ENCODE measurements at regions not wholly inside any gene's neighbourhood (a gene's known extent, or its start where the extent isn't known, plus 50 kb on each side); places are given as distances from the start of the nearest gene placed in this dataset.

DNA sequence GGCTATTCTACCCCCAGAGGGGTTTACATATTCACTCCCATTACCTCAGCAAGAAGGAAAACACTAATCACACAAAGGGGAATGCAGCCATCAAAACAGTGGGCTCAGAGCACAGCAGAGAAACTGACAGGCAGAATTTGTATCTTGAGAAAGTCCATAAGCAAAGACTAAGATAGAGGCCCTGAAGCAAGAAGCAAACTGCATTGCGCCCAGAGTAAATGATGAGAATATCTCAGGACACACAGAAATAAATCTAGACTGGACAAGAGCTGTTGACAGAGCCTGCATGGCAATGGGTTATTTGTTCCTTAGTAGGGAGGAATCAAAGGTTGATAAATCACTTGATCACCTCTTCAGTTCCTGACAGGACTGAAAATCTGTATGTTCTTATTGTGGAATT, 440.7 kb upstream of the CELF2 start:
- no peak for DNase-seq (ENCODE audit: low read depth in 2 of 3, low spot score in 2 of 3)

- no peak for DNase-seq (ENCODE audit: low read depth in 2 of 3, low spot score in 2 of 3)
These were observed 438.0 kb upstream of the CELF2 start for GRCh38 chr10:10579709-10580108.

- DNase-seq (ENCODE audit: low read depth in 2 of 3, low spot score in 2 of 3) = no peak
These were observed 433.5 kb upstream of the CELF2 start for GRCh38 chr10:10584161-10584560.

DNA sequence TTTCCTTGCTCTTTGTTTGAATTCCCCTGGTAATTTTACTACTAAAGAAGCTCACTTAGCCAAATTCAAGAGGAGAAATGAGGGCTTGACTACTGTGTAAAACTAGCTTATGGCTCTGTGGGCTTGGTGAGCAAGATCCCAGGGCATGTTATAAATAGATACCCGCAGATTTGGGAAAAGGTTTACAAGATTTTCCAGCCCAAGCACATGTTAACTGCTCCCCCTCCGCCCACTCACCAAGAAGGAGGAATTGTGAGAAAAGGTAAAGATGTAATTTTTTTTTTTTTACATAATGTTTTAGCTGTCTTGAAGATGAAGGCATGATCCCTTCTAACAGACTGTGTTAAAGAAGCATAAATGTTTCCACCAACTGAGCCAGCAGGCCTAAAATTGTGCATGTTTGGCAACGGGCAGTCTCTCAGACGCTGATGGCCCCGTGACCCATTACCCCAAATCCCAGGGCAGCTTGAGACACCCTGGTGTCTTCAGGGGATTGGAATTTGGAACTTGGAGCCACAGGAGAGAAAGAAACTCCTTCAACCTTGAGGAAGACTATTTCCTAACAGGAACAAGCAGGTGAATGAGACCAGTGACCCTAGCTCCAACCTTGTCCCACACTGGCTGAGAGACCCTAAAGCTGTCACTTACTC, 429.8 kb upstream of the CELF2 start:
- DNase-seq (ENCODE audit: low read depth in 2 of 3, low spot score in 2 of 3) = no peak

DNA sequence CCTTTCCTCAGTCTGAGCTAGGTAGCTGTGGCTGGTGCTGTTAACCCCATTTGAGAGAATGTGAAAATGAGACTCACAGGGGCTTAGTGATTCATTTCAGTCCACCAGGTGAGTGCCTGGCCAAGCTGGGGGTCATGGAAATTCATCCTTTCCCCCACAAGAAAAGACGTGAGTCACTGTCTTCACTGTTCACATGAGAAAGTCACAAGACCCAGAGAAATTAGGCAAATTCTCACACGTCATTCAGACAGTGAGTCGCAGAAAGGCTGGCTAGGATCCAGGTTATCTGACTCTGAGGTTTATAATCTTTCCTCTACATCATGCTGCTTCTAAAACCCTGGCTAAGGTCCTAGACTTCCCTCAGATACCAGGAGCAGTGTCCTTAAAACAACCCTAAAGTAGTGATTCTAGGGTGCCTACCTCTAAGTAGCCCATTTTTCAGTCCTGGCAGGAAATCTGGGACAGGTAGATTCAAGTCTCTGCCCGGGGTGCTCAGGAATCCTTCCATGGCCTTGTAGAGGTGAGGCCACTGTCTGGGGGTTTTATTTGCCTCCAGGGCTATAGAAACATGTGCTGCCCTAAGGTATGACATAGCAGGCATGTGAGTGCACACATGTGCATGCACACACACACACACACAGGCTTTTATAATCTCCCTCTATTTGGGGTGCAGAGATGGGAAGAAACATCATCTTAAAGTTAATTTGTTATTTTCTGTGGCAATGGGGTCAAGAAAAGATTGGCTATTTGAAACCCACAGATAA, 427.9 kb upstream of the CELF2 start:
- DNase-seq (ENCODE audit: low read depth in 2 of 3, low spot score in 2 of 3) = no peak

- no peak for DNase-seq (ENCODE audit: low read depth in 2 of 3, low spot score in 2 of 3)
These were observed 425.8 kb upstream of the CELF2 start for GRCh38 chr10:10591715-10592341.

DNA sequence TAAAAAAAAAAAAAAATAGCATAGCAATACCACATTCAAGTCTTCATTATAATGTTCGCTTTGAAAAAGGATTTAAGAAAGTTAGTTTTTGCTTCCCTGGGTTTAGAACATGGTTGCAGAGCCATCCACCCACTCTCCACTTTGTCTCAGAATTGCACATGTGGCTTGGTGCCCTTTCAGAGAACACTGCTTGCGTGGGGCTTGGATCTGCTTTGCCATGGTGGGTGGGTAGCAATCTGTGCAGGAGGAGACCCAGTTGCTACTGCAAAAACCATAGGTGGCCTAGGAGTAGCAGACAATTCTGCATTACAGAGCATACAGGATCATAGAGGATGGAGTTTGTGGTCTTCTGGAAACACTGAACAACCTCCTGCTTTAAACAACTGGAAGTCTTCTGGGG, 421.4 kb upstream of the CELF2 start:
- DNase-seq (ENCODE audit: low read depth in 2 of 3, low spot score in 2 of 3) = no peak

DNA sequence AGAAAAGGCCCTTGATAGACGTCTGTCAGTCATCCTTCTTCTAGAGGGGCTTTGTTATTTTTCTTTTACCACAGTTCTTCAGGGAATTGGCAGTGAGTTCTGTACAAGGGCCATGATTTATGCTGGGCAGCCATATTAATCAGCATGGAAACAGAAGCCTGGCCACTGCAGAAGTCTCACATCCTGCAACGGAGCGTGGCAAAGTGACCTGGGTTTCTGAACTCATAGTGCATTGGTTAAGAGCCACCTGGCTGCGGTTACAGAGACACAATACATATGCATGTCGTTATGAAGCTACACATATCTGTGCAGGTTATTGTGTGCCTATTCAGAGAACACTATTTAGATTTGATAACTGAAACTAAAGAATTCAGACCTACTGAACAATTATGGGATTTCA, 419.4 kb upstream of the CELF2 start:
- no peak for DNase-seq (ENCODE audit: low read depth in 2 of 3, low spot score in 2 of 3)

DNA sequence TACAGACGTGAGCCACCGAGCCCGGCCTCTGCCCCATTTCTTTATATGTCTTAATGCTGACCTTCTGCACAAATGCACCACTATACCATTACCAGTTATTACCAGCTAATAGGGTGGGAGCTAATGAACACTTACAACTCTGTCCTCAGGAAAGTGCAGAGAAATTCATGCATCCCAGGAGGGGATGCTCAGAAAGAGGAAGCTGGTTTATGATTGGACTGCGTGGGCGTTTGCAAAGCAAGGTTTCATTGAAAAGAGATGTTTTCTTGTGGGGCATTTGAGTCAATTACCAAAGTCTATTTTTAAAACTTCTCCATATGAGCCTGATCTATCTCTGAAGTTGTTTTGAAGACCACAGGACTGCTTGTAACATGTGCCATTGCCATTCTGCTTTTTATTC, 417.7 kb upstream of the CELF2 start:
- DNase-seq (ENCODE audit: low read depth in 2 of 3, low spot score in 2 of 3) = no peak

- DNase-seq (ENCODE audit: low read depth in 2 of 3, low spot score in 2 of 3) = no peak
These were observed 412.1 kb upstream of the CELF2 start for GRCh38 chr10:10605551-10606081.

GRCh38 chr10:10609379-10609955, 408.2 kb upstream of the CELF2 start:
- no peak for DNase-seq (ENCODE audit: low read depth in 2 of 3, low spot score in 2 of 3)

- no peak for DNase-seq (ENCODE audit: low read depth in 2 of 3, low spot score in 2 of 3)
These were observed 407.5 kb upstream of the CELF2 start for GRCh38 chr10:10610171-10610570.

GRCh38 chr10:10612151-10612550, 405.5 kb upstream of the CELF2 start:
- DNase-seq (ENCODE audit: low read depth in 2 of 3, low spot score in 2 of 3) = no peak

DNA sequence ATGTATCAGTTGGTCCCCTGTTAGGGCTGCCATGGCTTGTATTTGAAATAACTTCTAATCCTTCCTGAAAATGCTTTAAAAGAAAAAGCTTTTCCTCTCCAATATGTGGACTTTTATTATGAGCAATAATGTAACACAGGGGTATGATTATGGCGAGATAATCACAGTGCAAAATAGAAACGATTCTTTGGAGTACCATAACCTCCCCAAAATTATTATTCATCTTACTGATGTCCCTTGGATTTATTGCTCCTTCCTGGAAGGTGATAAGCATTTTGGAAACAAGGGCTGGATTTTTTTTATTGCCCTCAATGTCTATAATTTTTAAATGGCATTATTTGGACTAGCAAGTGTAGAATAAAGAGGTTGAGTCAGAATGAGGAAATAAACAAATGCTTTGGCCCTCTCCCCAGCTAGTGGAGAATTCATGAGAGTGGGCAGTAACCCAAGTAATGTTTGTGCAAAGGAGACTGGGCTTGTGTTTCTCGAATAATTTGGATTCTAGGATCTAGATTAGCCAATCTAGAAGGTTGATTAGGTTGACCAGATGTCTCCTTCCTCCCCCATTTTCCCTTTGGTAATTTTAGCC, 403.9 kb upstream of the CELF2 start:
- no peak for DNase-seq (ENCODE audit: low read depth in 2 of 3, low spot score in 2 of 3)

- DNase-seq (ENCODE audit: low read depth in 2 of 3, low spot score in 2 of 3) = no peak
These were observed 400.0 kb upstream of the CELF2 start for GRCh38 chr10:10617686-10618085.

DNA sequence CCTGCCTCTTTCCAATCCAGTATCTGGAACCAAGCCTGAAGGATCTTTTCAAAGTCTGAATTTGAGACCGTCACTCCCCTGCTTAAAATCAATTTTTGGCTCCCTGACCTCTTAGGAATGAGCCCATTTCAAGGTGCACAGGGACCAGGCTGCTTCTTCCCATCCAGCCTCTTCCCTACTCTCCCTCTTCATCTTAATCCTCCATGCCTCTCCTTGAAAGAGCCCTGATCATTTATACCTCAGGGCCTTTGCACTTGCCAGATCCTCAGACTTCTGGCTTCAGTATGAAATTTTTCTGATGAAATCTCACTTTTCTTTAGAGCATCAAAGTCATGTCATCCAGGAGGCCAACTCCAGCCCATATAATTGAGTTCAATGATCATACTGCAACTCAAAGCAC, 399.5 kb upstream of the CELF2 start:
- no peak for DNase-seq (ENCODE audit: low read depth in 2 of 3, low spot score in 2 of 3)

GRCh38 chr10:10623958-10624566, 393.6 kb upstream of the CELF2 start:
- DNase-seq (ENCODE audit: low read depth in 2 of 3, low spot score in 2 of 3) = no peak

- DNase-seq (ENCODE audit: low read depth in 2 of 3, low spot score in 2 of 3) = no peak
These were observed 393.1 kb upstream of the CELF2 start for GRCh38 chr10:10624567-10624962.

- DNase-seq (ENCODE audit: low read depth in 2 of 3, low spot score in 2 of 3) = no peak
These were observed 392.2 kb upstream of the CELF2 start for GRCh38 chr10:10625491-10625890.

DNA sequence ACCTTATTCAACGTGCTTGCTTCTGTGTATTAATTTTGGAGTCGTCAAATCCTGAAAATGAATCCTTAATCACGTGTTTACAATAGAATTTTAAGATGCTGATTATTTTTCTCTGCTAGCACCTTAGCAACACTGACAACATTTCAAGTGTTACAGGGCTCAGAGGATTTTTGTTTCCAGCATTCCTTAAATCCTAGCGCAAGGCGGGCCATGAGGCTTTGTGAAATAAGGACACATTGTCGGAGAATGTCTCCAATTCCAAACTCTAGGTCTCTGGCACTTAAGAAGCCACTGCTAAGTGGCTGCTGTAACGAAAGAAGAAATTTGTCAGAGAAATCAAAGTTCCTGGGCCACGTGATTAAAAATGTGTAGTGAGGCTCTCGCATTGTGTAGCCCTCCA, 390.9 kb upstream of the CELF2 start:
- DNase-seq (ENCODE audit: low read depth in 2 of 3, low spot score in 2 of 3) = no peak

DNA sequence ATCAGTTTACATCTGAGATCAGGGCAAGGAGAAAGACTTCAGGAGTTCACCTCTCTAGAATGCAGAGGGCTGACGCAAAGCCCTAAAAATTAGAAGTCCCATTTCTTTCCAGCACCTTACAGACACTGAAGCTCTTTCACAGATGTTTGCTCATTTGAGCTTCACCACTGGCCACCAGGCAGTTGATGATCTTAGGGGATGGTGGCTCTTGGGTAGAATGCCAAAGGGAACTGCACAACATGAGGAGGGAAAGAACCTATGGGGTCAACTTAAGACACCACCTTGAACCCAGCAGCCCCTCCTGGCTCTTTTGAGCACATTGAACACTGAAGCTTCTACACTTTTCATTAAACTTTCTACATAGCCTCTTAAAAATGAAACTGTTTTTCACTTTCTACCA, 390.3 kb upstream of the CELF2 start:
- DNase-seq (ENCODE audit: low read depth in 2 of 3, low spot score in 2 of 3) = no peak

All from activated CD8-positive, alpha-beta memory T cell treated with anti-CD3 and anti-CD28 coated beads for 48 hours (primary cell).